GM21717 (cell line): ENCODE measurements at regions not wholly inside any gene's neighbourhood (a gene's known extent, or its start where the extent isn't known, plus 50 kb on each side); places are given as distances from the start of the nearest gene placed in this dataset.

Source experiments
- ATAC-seq: cut with Tn5 transposase; IDR thresholded peaks from one replicate; pipeline ENCODE4 v1.9.1; 2021; ENCODE audit warnings: mild to moderate bottlenecking, moderate library complexity; ENCODE audit not compliant: unreplicated experiment

GRCh38 chr3:181660337-181660736 lies 51.4 kb upstream of the SOX2 start:
- no peak for ATAC-seq

GRCh38 chr3:181637456-181637855 lies 74.3 kb upstream of the SOX2 start:
- no peak for ATAC-seq

- no peak for ATAC-seq
These were observed 74.7 kb upstream of the SOX2 start for GRCh38 chr3:181637056-181637455.

- no peak for ATAC-seq
These were observed 76.6 kb upstream of the SOX2 start for GRCh38 chr3:181635141-181635540.

GRCh38 chr3:181633556-181633955 lies 78.2 kb upstream of the SOX2 start:
- ATAC-seq: no peak

GRCh38 chr3:181631901-181632300 lies 79.8 kb upstream of the SOX2 start:
- no peak for ATAC-seq

- no peak for ATAC-seq
These were observed 80.9 kb upstream of the SOX2 start for GRCh38 chr3:181630853-181631252.

- ATAC-seq: no peak
These were observed 82.0 kb upstream of the SOX2 start for GRCh38 chr3:181629711-181630110.

- no peak for ATAC-seq
These were observed 82.7 kb upstream of the SOX2 start for GRCh38 chr3:181629029-181629428.

GRCh38 chr3:181628384-181628783 lies 83.3 kb upstream of the SOX2 start:
- ATAC-seq: no peak

- no peak for ATAC-seq
These were observed 85.7 kb upstream of the SOX2 start for GRCh38 chr3:181626036-181626435.

GRCh38 chr3:181623924-181624694 lies 87.6 kb upstream of the SOX2 start:
- ATAC-seq: no peak

- no peak for ATAC-seq
These were observed 89.4 kb upstream of the SOX2 start for GRCh38 chr3:181622365-181622764.

- no peak for ATAC-seq
These were observed 91.8 kb upstream of the SOX2 start for GRCh38 chr3:181619897-181620296.

- no peak for ATAC-seq
These were observed 93.5 kb upstream of the SOX2 start for GRCh38 chr3:181618260-181618659.

GRCh38 chr3:181616088-181617070 lies 95.3 kb upstream of the SOX2 start:
- ATAC-seq: no peak

GRCh38 chr3:181615666-181616065 lies 96.1 kb upstream of the SOX2 start:
- ATAC-seq: no peak

- no peak for ATAC-seq
These were observed 96.8 kb upstream of the SOX2 start for GRCh38 chr3:181614878-181615277.

- ATAC-seq: no peak
These were observed 97.9 kb upstream of the SOX2 start for GRCh38 chr3:181613813-181614212.

- no peak for ATAC-seq
These were observed 98.5 kb upstream of the SOX2 start for GRCh38 chr3:181613191-181613590.

- ATAC-seq: no peak
These were observed 100.8 kb upstream of the SOX2 start for GRCh38 chr3:181610973-181611265.
